HepG2 (cell line): ENCODE measurements at regions not wholly inside any gene's neighbourhood (a gene's known extent, or its start where the extent isn't known, plus 50 kb on each side); places are given as distances from the start of the nearest gene placed in this dataset.
A peak's percentile ranks its signal among the peaks of the same experiment; 100 is the strongest.

Experiments
- ATAC-seq: fragments of 200-7000 bp; cut with Tn5 transposase; 3 replicates; pipeline ENCODE4 v1.9.1; 2020; ENCODE audit warnings: mild to moderate bottlenecking, moderate library complexity
- BruUV-seq: library from RNA; stranded (reverse); fragments of 400-500 nt; replicated peaks from 2 replicates; lab custom pipeline; 2021; lab: Mats Ljungman, UMichigan
- CTCF ChIA-PET: fragments of 300-600 bp; formaldehyde crosslinking; extraction: SDS; loops from one replicate; lab custom pipeline; 2021; ENCODE audit warnings: low total read pairs, inconsistent platforms, low intra/inter-chr PET ratio; lab: Yijun Ruan, JAX
- POLR2A ChIA-PET: fragments of 350-600 bp; sonication (Branson Sonifier 250); formaldehyde crosslinking; loops from one replicate; lab custom pipeline; 2020; ENCODE audit warnings: antibody characterized with exemption, inconsistent platforms; lab: Yijun Ruan, JAX
- DNase-seq: peaks from one replicate; pipeline ENCODE4 v3.0.0-alpha.2; 2015; ENCODE audit warnings: low spot score
- FAIRE-seq: peaks from 3 replicates; lab custom pipeline; 2011; peaks lifted over from hg19 to GRCh38; lab: Jason Lieb, UNC
- H2AFZ ChIP-seq: one replicate; pipeline ENCODE4 v1.6.1; 2011; ENCODE audit warnings: low read length, inconsistent platforms
- H3K27ac ChIP-seq: fragments of 300-600 bp; 3 replicates; pipeline ENCODE4 v1.8.0; 2011; ENCODE audit warnings: mixed run types, mild to moderate bottlenecking, mixed read lengths, low read length, inconsistent platforms; ENCODE audit not compliant: insufficient read depth; ENCODE audit errors: extremely low read length
- H3K27me3 ChIP-seq, 2 experiments: fragments of 200-600 bp in 1 of 2; 2 replicates in 1 of 2; 3 replicates in 1 of 2; pipeline versions ENCODE4 v1.6.0 to v1.8.0; 2011; ENCODE audit warnings: low read length in 2 of 2, mild to moderate bottlenecking in 2 of 2, moderate library complexity in 2 of 2, inconsistent platforms in 1 of 2; ENCODE audit not compliant: insufficient read depth in 2 of 2, control insufficient read depth in 1 of 2
- H3K36me3 ChIP-seq, 2 experiments: fragments of 200-600 bp in 1 of 2; replicated peaks in 1 of 2; 2 replicates in 1 of 2; 3 replicates in 1 of 2; pipeline versions ENCODE4 v1.5.1 to v1.8.0; 2011; ENCODE audit warnings: low read length in 2 of 2, inconsistent platforms in 1 of 2; ENCODE audit not compliant: insufficient read depth in 2 of 2, control insufficient read depth in 1 of 2
- H3K4me1 ChIP-seq: 2 replicates; pipeline ENCODE4 v1.5.1; 2012; ENCODE audit warnings: low read length, inconsistent platforms; ENCODE audit not compliant: insufficient read depth
- H3K4me2 ChIP-seq: 2 replicates; pipeline ENCODE4 v1.6.0; 2011; ENCODE audit warnings: low read depth, low read length, inconsistent platforms
- H3K4me3 ChIP-seq, 3 experiments: fragments of 200-600 bp in 1 of 3; sonication (generic), shearing (Covaris generic) in 1 of 3; replicated peaks in 1 of 3; 2 replicates each; pipeline ENCODE4 v1.5.1; 2011 to 2016; ENCODE audit warnings: low read length in 3 of 3, inconsistent platforms in 2 of 3, low read depth in 2 of 3, mild to moderate bottlenecking in 2 of 3, control low read depth in 1 of 3, mixed read lengths in 1 of 3; ENCODE audit not compliant: insufficient read depth in 1 of 3
- H3K79me2 ChIP-seq: one replicate; pipeline ENCODE4 v1.6.1; 2011; ENCODE audit warnings: low read length, inconsistent platforms; ENCODE audit not compliant: insufficient read depth
- H3K9ac ChIP-seq: 2 replicates; pipeline ENCODE4 v1.6.0; 2011; ENCODE audit warnings: mild to moderate bottlenecking, low read depth, low read length, inconsistent platforms; ENCODE audit not compliant: insufficient read depth
- H3K9me3 ChIP-seq: 2 replicates; pipeline ENCODE4 v1.5.1; 2012; ENCODE audit warnings: mild to moderate bottlenecking, low read length
- H4K20me1 ChIP-seq: 2 replicates; pipeline ENCODE4 v1.6.0; 2011; ENCODE audit warnings: inconsistent platforms, mild to moderate bottlenecking, low read length, moderate library complexity; ENCODE audit not compliant: insufficient read depth
- ARID5B ChIP-seq: IDR thresholded peaks from 2 replicates; pipeline ENCODE4 v1.4.0; 2020; ENCODE audit warnings: mild to moderate bottlenecking, missing genetic modification reagents
- GABPB1 ChIP-seq: IDR thresholded peaks from 2 replicates; pipeline ENCODE4 v1.6.1; 2016; ENCODE audit warnings: mild to moderate bottlenecking, missing genetic modification reagents, moderate library complexity, missing compliant biosample characterization
- HMG20A ChIP-seq: IDR thresholded peaks from 2 replicates; pipeline ENCODE4 v1.6.1; 2016; ENCODE audit warnings: borderline replicate concordance
- HNRNPUL1 ChIP-seq: fragments of 200-400 bp; formaldehyde crosslinking; IDR thresholded peaks from 2 replicates; pipeline ENCODE4 v1.6.1; 2017; ENCODE audit warnings: low read depth, mild to moderate bottlenecking, low read length, moderate library complexity
- MAF1 ChIP-seq: sonication (generic); formaldehyde crosslinking; IDR thresholded peaks from 2 replicates; pipeline ENCODE4 v1.5.0; 2020; ENCODE audit warnings: missing genetic modification reagents, borderline replicate concordance
- MAFG ChIP-seq: sonication (generic); formaldehyde crosslinking; IDR thresholded peaks from 2 replicates; pipeline ENCODE4 v1.5.1; 2020; ENCODE audit warnings: mild to moderate bottlenecking, missing genetic modification reagents
- NAIF1 ChIP-seq: sonication (generic); formaldehyde crosslinking; IDR thresholded peaks from 2 replicates; pipeline ENCODE4 v1.5.0; 2020; ENCODE audit warnings: mild to moderate bottlenecking, missing genetic modification reagents, borderline replicate concordance
- PRDM15 ChIP-seq: sonication (generic); formaldehyde crosslinking; IDR thresholded peaks from 2 replicates; pipeline ENCODE4 v1.4.0; 2020; ENCODE audit warnings: missing genetic modification reagents
- SPEN ChIP-seq: sonication (generic); formaldehyde crosslinking; IDR thresholded peaks from 2 replicates; pipeline ENCODE4 v1.5.1; 2020; ENCODE audit warnings: low read depth, mild to moderate bottlenecking, missing genetic modification reagents
- THYN1 ChIP-seq: sonication (generic); formaldehyde crosslinking; IDR thresholded peaks from 2 replicates; pipeline ENCODE4 v1.8.1; 2023; ENCODE audit warnings: low read depth, mild to moderate bottlenecking, moderate library complexity, missing genetic modification reagents, borderline replicate concordance
- ZNF589 ChIP-seq: sonication (generic); formaldehyde crosslinking; conservative IDR thresholded peaks from 2 replicates; pipeline ENCODE4 v1.8.0; 2022; ENCODE audit warnings: mild to moderate bottlenecking, moderate library complexity, missing genetic modification reagents
- WGBS: methylation state at CpG from one replicate; pipeline ENCODE4 v1.1.6; 2017; ENCODE audit warnings: low lambda C conversion rate; 5-methylcytosine and 5-hydroxymethylcytosine counted together
- in situ Hi-C: cut with HindIII; loops from 2 replicates; pipeline ENCODE4 v1.10.0; 2017; ENCODE audit warnings: low pct_unique_long_range_greater_than_20kb; ENCODE audit not compliant: extremely low pct_ligation_motif_present
- intact Hi-C: fragments of 100-400 bp; cut with micrococcal nuclease; formaldehyde crosslinking; loops from one replicate; pipeline ENCODE4 v1.10.0; 2022; ENCODE audit not compliant: unreplicated experiment
- TF ChIP-seq, protein P1 (sequence below): sonication (generic); IDR thresholded peaks from 2 replicates; pipeline ENCODE4 v1.6.1; 2016; ENCODE audit warnings: low read depth, borderline replicate concordance

- TF ChIP-seq ZNF589 (CRISPR knock-in tag) = no peak
- no peak for TF ChIP-seq NAIF1 (CRISPR knock-in tag)
- no peak for TF ChIP-seq THYN1 (CRISPR knock-in tag)
- no peak for TF ChIP-seq PRDM15
- no peak for TF ChIP-seq HNRNPUL1
- TF ChIP-seq, protein P1, sequence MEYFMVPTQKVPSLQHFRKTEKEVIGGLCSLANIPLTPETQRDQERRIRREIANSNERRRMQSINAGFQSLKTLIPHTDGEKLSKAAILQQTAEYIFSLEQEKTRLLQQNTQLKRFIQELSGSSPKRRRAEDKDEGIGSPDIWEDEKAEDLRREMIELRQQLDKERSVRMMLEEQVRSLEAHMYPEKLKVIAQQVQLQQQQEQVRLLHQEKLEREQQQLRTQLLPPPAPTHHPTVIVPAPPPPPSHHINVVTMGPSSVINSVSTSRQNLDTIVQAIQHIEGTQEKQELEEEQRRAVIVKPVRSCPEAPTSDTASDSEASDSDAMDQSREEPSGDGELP = no peak
- TF ChIP-seq MAFG (CRISPR knock-in tag) = no peak
- peak; percentile 16; the same call in 1 of the 2 replicates for TF ChIP-seq GABPB1 (CRISPR knock-in tag)
- TF ChIP-seq, all 625 proteins: peak for 11
Measured at GRCh38 chr6:139540276-139540675, 165.8 kb upstream of the CITED2 start (continued).

DNA sequence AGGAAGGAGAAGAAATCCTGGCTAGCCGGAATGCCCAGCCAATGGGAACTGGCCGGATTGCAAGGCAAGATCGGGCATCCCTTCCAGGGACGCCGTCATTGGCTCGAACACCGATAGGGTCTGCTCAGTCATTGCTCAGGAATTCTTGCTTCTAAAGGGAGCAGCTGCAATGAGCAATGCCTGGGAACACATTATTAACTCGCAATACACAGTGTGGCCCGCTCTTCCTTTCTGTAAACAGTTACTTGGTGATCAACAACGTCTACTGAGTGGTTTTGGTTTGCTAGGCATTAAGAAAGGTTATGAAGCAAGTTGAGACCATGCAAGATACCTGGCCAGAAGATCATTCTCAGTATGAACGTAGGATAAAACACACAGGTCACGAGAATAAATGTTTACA lies 165.4 kb upstream of the CITED2 start:
- CTCF ChIA-PET = no interaction called here
- WGBS = 6% methylated on average over 12 of the region's 12 CpGs
- BruUV-seq = no TSS peak
- no peak for TF ChIP-seq MAF1 (CRISPR knock-in tag)
- peak; percentile 6; the same call in 1 of the 2 replicates for TF ChIP-seq HMG20A (CRISPR knock-in tag)
- peak; percentile 17; the same call in 1 of the 2 replicates for TF ChIP-seq ARID5B (CRISPR knock-in tag)
- TF ChIP-seq SPEN (CRISPR knock-in tag) = peak; percentile 32; the same call in 1 of the 2 replicates

More for the DNA sequence above, 165.4 kb upstream of the CITED2 start:
- DNase-seq (peak; percentile 52), FAIRE-seq (no peak), ATAC-seq (peak; percentile 91)
- Histone ChIP-seq H3K27me3 (no peaks in the 10 kb centered on the region), H3K9me3 (no peaks in the 10 kb centered on the region), H3K27ac (no peak overlapping the region), H2AFZ (peak overlapping the region; percentile 65), H4K20me1 (no peaks in the 10 kb centered on the region), H3K4me3 (peak overlapping the region in 2 of 3 experiments; percentile 8; a peak in 1 of 6 replicates), H3K4me1 (peaks cover 38% of the 10 kb centered on the region), H3K79me2 (no peaks in the 10 kb centered on the region), H3K4me2 (peak overlapping the region; percentile 72), H3K36me3 (no peaks in the 10 kb centered on the region), H3K9ac (no peak overlapping the region)
- intact Hi-C loops (loop anchor here (2.0 kb wide), 1 partner anchor 49 kb away; no protein-coding TSS in a partner anchor), in situ Hi-C loops (no loop called here)
- POLR2A ChIA-PET = interaction anchor here (2.4 kb wide), 1 partner anchor 165 kb away, joined by 10 read pairs; the partner anchor contains the start of gene CITED2
